Naive thymus-derived CD4-positive, alpha-beta T cell (primary cell): ENCODE measurements at regions not wholly inside any gene's neighbourhood (a gene's known extent, or its start where the extent isn't known, plus 50 kb on each side); places are given as distances from the start of the nearest gene placed in this dataset.

Experiments
- ATAC-seq: fragments of 150-1000 bp; cut with Tn5 transposase; 2 replicates; pipeline ENCODE4 v1.10.0; 2021; ENCODE audit warnings: mild to moderate bottlenecking, moderate library complexity
- CTCF ChIA-PET: fragments of 350-600 bp; sonication (Branson Sonifier 250); formaldehyde crosslinking; loops from one replicate; lab custom pipeline; 2021; ENCODE audit warnings: antibody characterized with exemption; lab: Charles Lee
- POLR2A ChIA-PET: fragments of 350-600 bp; sonication (Branson Sonifier 250); formaldehyde crosslinking; loops from one replicate; lab custom pipeline; 2021; ENCODE audit warnings: antibody characterized with exemption, inconsistent platforms; lab: Charles Lee
- DNase-seq, 9 donors: peaks; one replicate each; pipeline versions ENCODE4 v3.0.0 to v3.0.0-alpha.2; 2020 to 2022; ENCODE audit warnings: mixed read lengths in 1 of 9
- H3K27ac ChIP-seq: one replicate; pipeline ENCODE4 v1.7.0; 2013; ENCODE audit warnings: mild to moderate bottlenecking, low read depth, low read length, moderate library complexity
- H3K27me3 ChIP-seq, 2 donors: one replicate each; pipeline ENCODE4 v1.7.0; 2013; ENCODE audit warnings: low read length in 2 of 2, mild to moderate bottlenecking in 2 of 2, moderate library complexity in 2 of 2; ENCODE audit not compliant: control insufficient read depth in 2 of 2, insufficient read depth in 2 of 2
- H3K36me3 ChIP-seq, 3 experiments: 1 replicate in 2 of 3; 2 replicates in 1 of 3; pipeline ENCODE4 v1.7.0; 2013; ENCODE audit warnings: low read length in 3 of 3, mild to moderate bottlenecking in 3 of 3, moderate library complexity in 1 of 3; ENCODE audit not compliant: insufficient read depth in 3 of 3, control insufficient read depth in 2 of 3
- H3K4me1 ChIP-seq, 2 donors: one replicate each; pipeline ENCODE4 v1.7.0; 2013; ENCODE audit warnings: low read length in 2 of 2, mild to moderate bottlenecking in 2 of 2, moderate library complexity in 1 of 2; ENCODE audit not compliant: control insufficient read depth in 2 of 2, insufficient read depth in 2 of 2
- H3K4me3 ChIP-seq: 2 replicates; pipeline ENCODE4 v1.7.0; 2013; ENCODE audit warnings: mild to moderate bottlenecking, low read length
- H3K9me3 ChIP-seq, 3 experiments: 1 replicate in 2 of 3; 2 replicates in 1 of 3; pipeline ENCODE4 v1.7.0; 2013; ENCODE audit warnings: low read length in 3 of 3; ENCODE audit not compliant: control insufficient read depth in 2 of 3
- H3K27ac Mint-ChIP-seq, 9 donors: one replicate each; pipeline ENCODE4 v1.8.0; 2020 to 2022; ENCODE audit warnings: mixed read lengths in 9 of 9, mild to moderate bottlenecking in 8 of 9, moderate library complexity in 5 of 9, inconsistent platforms in 2 of 9
- H3K27me3 Mint-ChIP-seq, 5 donors: one replicate each; pipeline ENCODE4 v1.8.0; 2021 to 2022; ENCODE audit warnings: mixed read lengths in 5 of 5, mild to moderate bottlenecking in 1 of 5
- H3K36me3 Mint-ChIP-seq, 5 donors: one replicate each; pipeline ENCODE4 v1.8.0; 2020 to 2022; ENCODE audit warnings: mixed read lengths in 5 of 5, mild to moderate bottlenecking in 3 of 5, inconsistent platforms in 1 of 5
- H3K4me1 Mint-ChIP-seq, 7 donors: one replicate each; pipeline ENCODE4 v1.8.0; 2020 to 2022; ENCODE audit warnings: mixed read lengths in 7 of 7, mild to moderate bottlenecking in 3 of 7, inconsistent platforms in 1 of 7
- H3K4me3 Mint-ChIP-seq, 10 donors: one replicate each; pipeline ENCODE4 v1.8.0; 2020 to 2022; ENCODE audit warnings: mild to moderate bottlenecking in 10 of 10, mixed read lengths in 10 of 10, moderate library complexity in 6 of 10, inconsistent platforms in 2 of 10
- H3K9me3 Mint-ChIP-seq, 11 donors: one replicate each; pipeline ENCODE4 v1.8.0; 2020 to 2022; ENCODE audit warnings: mixed read lengths in 11 of 11, mild to moderate bottlenecking in 4 of 11, inconsistent platforms in 1 of 11, moderate library complexity in 1 of 11
- intact Hi-C, 2 donors: fragments of 100-400 bp; cut with micrococcal nuclease; formaldehyde crosslinking; loops; one replicate each; pipeline ENCODE4 v1.15.1; 2023

- Mint-ChIP-seq H3K9me3 (no peaks in the 10 kb centered on the region), H3K27me3 (no peaks in the 10 kb centered on the region), H3K36me3 (peaks cover 0 to 26% (median 17%) of the 10 kb centered on the region in 5 donors), H3K27ac (peak overlapping the region in 5 of 9 donors; percentile 24 to 57 (median 32)), H3K4me3 (no peak overlapping the region), H3K4me1 (peaks cover 34 to 67% (median 59%) of the 10 kb centered on the region in 7 donors)
- no peaks in the 10 kb centered on the region for H3K36me3 ChIP-seq
- H3K4me1 ChIP-seq, result peaks cover 12 to 13% of the 10 kb centered on the region in 2 donors
- no peak for DNase-seq
- CTCF ChIA-PET, result interaction anchor here (0.6 to 3.0 kb wide), 6 partner anchors 10 to 157 kb away, joined by 3 to 12 read pairs (median 5); no protein-coding TSS in a partner anchor
- intact Hi-C loops, result loop anchor here (1.0 to 5.0 kb wide), 4 partner anchors 22 to 133 kb away; no protein-coding TSS in a partner anchor
- no peak overlapping the region for H3K4me3 ChIP-seq
- POLR2A ChIA-PET, result no interaction called here
- no peaks in the 10 kb centered on the region for H3K27me3 ChIP-seq
- no peak for ATAC-seq
- H3K9me3 ChIP-seq, result no peaks in the 10 kb centered on the region
- H3K27ac ChIP-seq, result no peak overlapping the region
Measured at GRCh38 chr3:56856752-56857151, 55.0 kb upstream of the ARHGEF3 start.

GRCh38 chr3:56855856-56856512 is 54.2 kb upstream of the ARHGEF3 start:
- Mint-ChIP-seq H3K4me1 (peaks cover 34 to 63% (median 55%) of the 10 kb centered on the region in 7 donors), H3K9me3 (no peaks in the 10 kb centered on the region), H3K27me3 (no peaks in the 10 kb centered on the region), H3K27ac (peak overlapping the region in 6 of 9 donors; percentile 4 to 78 (median 44)), H3K4me3 (no peak overlapping the region), H3K36me3 (peaks cover 0 to 27% (median 20%) of the 10 kb centered on the region in 5 donors)
- H3K9me3 ChIP-seq, result no peaks in the 10 kb centered on the region
- H3K27ac ChIP-seq, result no peak overlapping the region
- ATAC-seq (peak; percentile 50), DNase-seq (peak in 2 of 9 donors; percentile 12 to 35)
- ChIA-PET CTCF (interaction anchor here (1.3 to 3.0 kb wide), 4 partner anchors 9 to 133 kb away, joined by 3 to 12 read pairs (median 4); no protein-coding TSS in a partner anchor), POLR2A (interaction anchor here (0.6 to 0.7 kb wide), 2 partner anchors 48 to 92 kb away, joined by 3 read pairs; no protein-coding TSS in a partner anchor)
- no peaks in the 10 kb centered on the region for H3K36me3 ChIP-seq
- peaks cover 6 to 9% of the 10 kb centered on the region in 2 donors for H3K4me1 ChIP-seq
- no peaks in the 10 kb centered on the region for H3K27me3 ChIP-seq
- no peak overlapping the region for H3K4me3 ChIP-seq
- intact Hi-C loops, result loop anchor here (1.0 to 5.0 kb wide), 4 partner anchors 23 to 133 kb away; no protein-coding TSS in a partner anchor

GRCh38 chr3:56854856-56855611 is 53.3 kb upstream of the ARHGEF3 start:
- POLR2A ChIA-PET, result no interaction called here
- Mint-ChIP-seq H3K27ac (peak overlapping the region in 1 of 9 donors; percentile 4), H3K27me3 (no peaks in the 10 kb centered on the region), H3K4me1 (peaks cover 29 to 56% (median 45%) of the 10 kb centered on the region in 7 donors), H3K4me3 (no peak overlapping the region), H3K36me3 (peaks cover 0 to 27% (median 19%) of the 10 kb centered on the region in 5 donors), H3K9me3 (no peaks in the 10 kb centered on the region)
- no peaks in the 10 kb centered on the region for H3K4me1 ChIP-seq
- no peak overlapping the region for H3K27ac ChIP-seq
- DNase-seq, result no peak
- H3K9me3 ChIP-seq, result no peaks in the 10 kb centered on the region
- ATAC-seq, result no peak
- no peaks in the 10 kb centered on the region for H3K36me3 ChIP-seq
- CTCF ChIA-PET, result interaction anchor here (1.3 to 3.0 kb wide), 3 partner anchors 8 to 134 kb away, joined by 3 to 12 read pairs (median 4); no protein-coding TSS in a partner anchor
- no peaks in the 10 kb centered on the region for H3K27me3 ChIP-seq
- no peak overlapping the region for H3K4me3 ChIP-seq
- intact Hi-C loops, result loop anchor here in 1 of 2 donors (5.0 kb wide), 1 partner anchor 37 kb away; no protein-coding TSS in a partner anchor

- Mint-ChIP-seq H3K4me3 (no peak overlapping the region), H3K27ac (peak overlapping the region in 1 of 9 donors; percentile 46), H3K27me3 (no peaks in the 10 kb centered on the region), H3K9me3 (no peaks in the 10 kb centered on the region), H3K36me3 (peaks cover 0 to 26% (median 13%) of the 10 kb centered on the region in 5 donors), H3K4me1 (peaks cover 23 to 55% (median 44%) of the 10 kb centered on the region in 7 donors)
- intact Hi-C loops, result no loop called here
- H3K27me3 ChIP-seq, result no peaks in the 10 kb centered on the region
- ChIA-PET CTCF (no interaction called here), POLR2A (interaction anchor here (1.1 kb wide), 1 partner anchor 65 kb away, joined by 3 read pairs; no protein-coding TSS in a partner anchor)
- ATAC-seq (no peak), DNase-seq (no peak)
- no peaks in the 10 kb centered on the region for H3K9me3 ChIP-seq
- no peaks in the 10 kb centered on the region for H3K36me3 ChIP-seq
- H3K4me3 ChIP-seq, result no peak overlapping the region
- H3K27ac ChIP-seq, result no peak overlapping the region
- no peaks in the 10 kb centered on the region for H3K4me1 ChIP-seq
Measured at GRCh38 chr3:56851966-56852884, 50.5 kb upstream of the ARHGEF3 start.
